Lower lobe of right lung (tissue), 2 donors: ENCODE measurements at regions not wholly inside any gene's neighbourhood (a gene's known extent, or its start where the extent isn't known, plus 50 kb on each side); places are given as distances from the start of the nearest gene placed in this dataset.

ENCODE experiments used
- ATAC-seq, 2 donors: fragments of 200-7000 bp; cut with Tn5 transposase; one replicate each; pipeline ENCODE4 v1.9.1; 2020 to 2022; ENCODE audit warnings: mild to moderate bottlenecking in 2 of 2, moderate library complexity in 2 of 2
- DNase-seq: peaks from one replicate; pipeline ENCODE4 v3.0.0-alpha.2; 2020
- H3K27ac ChIP-seq: fragments of 200-600 bp; one replicate; pipeline ENCODE4 v1.8.0; 2022
- H3K27me3 ChIP-seq: fragments of 200-600 bp; one replicate; pipeline ENCODE4 v1.8.0; 2022; ENCODE audit warnings: low read depth
- H3K36me3 ChIP-seq: fragments of 200-600 bp; one replicate; pipeline ENCODE4 v1.8.0; 2022; ENCODE audit warnings: mild to moderate bottlenecking
- H3K4me1 ChIP-seq: fragments of 200-600 bp; one replicate; pipeline ENCODE4 v1.8.0; 2022
- H3K4me3 ChIP-seq: fragments of 200-600 bp; one replicate; pipeline ENCODE4 v1.8.0; 2022; ENCODE audit warnings: mild to moderate bottlenecking
- H3K9me3 ChIP-seq: fragments of 200-600 bp; one replicate; pipeline ENCODE4 v1.8.0; 2022
- CTCF ChIP-seq: fragments of 200-600 bp; IDR thresholded peaks from one replicate; pipeline ENCODE4 v1.8.0; 2022; ENCODE audit warnings: antibody characterized with exemption, mild to moderate bottlenecking
- intact Hi-C: fragments of 100-400 bp; cut with DNase I; formaldehyde crosslinking; loops from one replicate; pipeline ENCODE4 v1.11.0; 2022
- donor health status: DM: no; HTN: yes; CAD: no; lungs with severe emphysema.

GRCh38 chr12:67593461-67594330 lies 54.8 kb upstream of the DYRK2 start:
- TF ChIP-seq CTCF, result no peak
- intact Hi-C loops, result no loop called here
- H3K9me3 ChIP-seq, result no peaks in the 10 kb centered on the region
- no peaks in the 10 kb centered on the region for H3K27me3 ChIP-seq
- no peak overlapping the region for H3K4me3 ChIP-seq
- ATAC-seq (no peak), DNase-seq (no peak)
- no peak overlapping the region for H3K27ac ChIP-seq
- H3K36me3 ChIP-seq, result no peaks in the 10 kb centered on the region
- H3K4me1 ChIP-seq, result no peaks in the 10 kb centered on the region

GRCh38 chr12:67594888-67595287 lies 53.7 kb upstream of the DYRK2 start:
- Histone ChIP-seq H3K4me1 (no peaks in the 10 kb centered on the region), H3K36me3 (no peaks in the 10 kb centered on the region), H3K9me3 (no peaks in the 10 kb centered on the region), H3K4me3 (no peak overlapping the region), H3K27ac (no peak overlapping the region), H3K27me3 (no peaks in the 10 kb centered on the region)
- no peak for TF ChIP-seq CTCF
- DNase-seq (no peak), ATAC-seq (no peak)
- intact Hi-C loops, result no loop called here

- Histone ChIP-seq H3K36me3 (no peaks in the 10 kb centered on the region), H3K4me3 (no peak overlapping the region), H3K27ac (no peak overlapping the region), H3K27me3 (no peaks in the 10 kb centered on the region), H3K4me1 (no peaks in the 10 kb centered on the region), H3K9me3 (no peaks in the 10 kb centered on the region)
- TF ChIP-seq CTCF, result no peak
- no peak for ATAC-seq
- intact Hi-C loops, result no loop called here
- DNase-seq, result no peak
Measured at GRCh38 chr12:67595365-67595764, 53.2 kb upstream of the DYRK2 start.

- DNase-seq, result no peak
- TF ChIP-seq CTCF, result no peak
- Histone ChIP-seq H3K36me3 (no peaks in the 10 kb centered on the region), H3K9me3 (no peaks in the 10 kb centered on the region), H3K27ac (no peak overlapping the region), H3K4me1 (no peaks in the 10 kb centered on the region), H3K27me3 (no peaks in the 10 kb centered on the region), H3K4me3 (no peak overlapping the region)
- intact Hi-C loops, result no loop called here
- ATAC-seq, result no peak
Measured at GRCh38 chr12:67598598-67598997, 49.9 kb upstream of the DYRK2 start.
